NB4 (cell line): ENCODE measurements at regions not wholly inside any gene's neighbourhood (a gene's known extent, or its start where the extent isn't known, plus 50 kb on each side); places are given as distances from the start of the nearest gene placed in this dataset.

Experiments used
- POLR2A ChIP-seq: IDR thresholded peaks from 2 replicates; pipeline ENCODE4 v1.6.1; 2011; ENCODE audit warnings: mild to moderate bottlenecking; ENCODE audit not compliant: insufficient read length; ENCODE audit errors: extremely low read depth
- TF ChIP-seq, protein P1 (sequence below): IDR thresholded peaks from one replicate; pipeline ENCODE4 v1.5.1; 2012; ENCODE audit warnings: low read depth, low read length

DNA sequence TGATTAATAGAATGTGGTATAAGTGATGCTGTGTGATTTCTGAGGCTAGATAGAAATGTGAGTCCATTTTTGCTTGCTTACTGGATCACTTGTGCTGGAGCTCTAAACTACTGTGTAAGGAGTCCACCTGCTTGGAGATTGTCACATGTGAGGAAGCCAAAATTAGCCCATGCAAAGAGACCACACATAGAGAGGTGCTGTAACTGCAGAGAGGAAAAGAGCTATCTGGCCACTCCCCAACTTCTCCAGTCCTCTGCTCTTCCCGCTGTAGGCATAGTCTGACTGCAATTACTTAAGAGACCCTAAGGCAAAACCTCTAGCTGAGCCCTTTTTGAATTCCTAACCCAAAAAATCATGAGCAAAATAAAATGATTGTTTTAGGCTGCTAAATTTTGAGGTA is 120.6 kb upstream of the FBXO11 start:
- TF ChIP-seq, protein P1, sequence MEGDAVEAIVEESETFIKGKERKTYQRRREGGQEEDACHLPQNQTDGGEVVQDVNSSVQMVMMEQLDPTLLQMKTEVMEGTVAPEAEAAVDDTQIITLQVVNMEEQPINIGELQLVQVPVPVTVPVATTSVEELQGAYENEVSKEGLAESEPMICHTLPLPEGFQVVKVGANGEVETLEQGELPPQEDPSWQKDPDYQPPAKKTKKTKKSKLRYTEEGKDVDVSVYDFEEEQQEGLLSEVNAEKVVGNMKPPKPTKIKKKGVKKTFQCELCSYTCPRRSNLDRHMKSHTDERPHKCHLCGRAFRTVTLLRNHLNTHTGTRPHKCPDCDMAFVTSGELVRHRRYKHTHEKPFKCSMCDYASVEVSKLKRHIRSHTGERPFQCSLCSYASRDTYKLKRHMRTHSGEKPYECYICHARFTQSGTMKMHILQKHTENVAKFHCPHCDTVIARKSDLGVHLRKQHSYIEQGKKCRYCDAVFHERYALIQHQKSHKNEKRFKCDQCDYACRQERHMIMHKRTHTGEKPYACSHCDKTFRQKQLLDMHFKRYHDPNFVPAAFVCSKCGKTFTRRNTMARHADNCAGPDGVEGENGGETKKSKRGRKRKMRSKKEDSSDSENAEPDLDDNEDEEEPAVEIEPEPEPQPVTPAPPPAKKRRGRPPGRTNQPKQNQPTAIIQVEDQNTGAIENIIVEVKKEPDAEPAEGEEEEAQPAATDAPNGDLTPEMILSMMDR: no peak
- no peak for TF ChIP-seq POLR2A
